Ishikawa (cell line): ENCODE measurements at regions not wholly inside any gene's neighbourhood (a gene's known extent, or its start where the extent isn't known, plus 50 kb on each side); places are given as distances from the start of the nearest gene placed in this dataset.

Source experiments
- CEBPB ChIP-seq: IDR thresholded peaks from 2 replicates; pipeline ENCODE4 v1.6.1; 2012
- CREB1 ChIP-seq: IDR thresholded peaks from 2 replicates; pipeline ENCODE4 v1.6.1; 2012; ENCODE audit warnings: low read depth
- EP300 ChIP-seq: IDR thresholded peaks from 2 replicates; pipeline ENCODE4 v1.6.1; 2012; ENCODE audit warnings: borderline replicate concordance
- RAD21 ChIP-seq: IDR thresholded peaks from 2 replicates; pipeline ENCODE4 v1.6.1; 2012; ENCODE audit warnings: low read depth
- TAF1 ChIP-seq: IDR thresholded peaks from 2 replicates; pipeline ENCODE4 v1.6.1; 2012; ENCODE audit warnings: low read depth, mild to moderate bottlenecking
- TEAD4 ChIP-seq: IDR thresholded peaks from 2 replicates; pipeline ENCODE4 v1.6.1; 2012
- TF ChIP-seq, protein P1 (sequence below): IDR thresholded peaks from 2 replicates; pipeline ENCODE4 v1.6.1; 2012

DNA sequence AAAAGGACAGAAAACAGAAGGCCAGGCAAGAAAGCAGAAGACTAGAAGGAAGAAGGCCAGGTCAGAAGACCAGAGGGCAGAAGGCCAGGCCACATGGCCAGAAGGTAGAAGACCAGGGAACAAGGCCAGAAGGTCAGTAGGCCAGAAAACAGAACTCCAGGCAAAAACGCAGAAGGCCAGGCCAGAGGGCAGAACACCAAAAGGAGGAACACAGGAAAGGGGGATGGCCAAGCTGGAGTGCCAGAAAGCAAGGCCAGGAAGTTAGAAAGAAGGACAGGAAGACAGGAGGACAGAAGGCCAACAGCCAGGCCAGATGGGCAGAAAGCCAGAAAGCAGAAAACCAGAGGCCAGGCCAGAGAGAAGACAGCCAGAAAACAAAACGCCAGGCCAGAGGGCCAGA lies 185.4 kb downstream of the TUBA3C start:
- TF ChIP-seq EP300 (no peak), CEBPB (no peak), RAD21 (no peak), TEAD4 (no peak), CREB1 (no peak), TAF1 (no peak)
- TF ChIP-seq, protein P1, sequence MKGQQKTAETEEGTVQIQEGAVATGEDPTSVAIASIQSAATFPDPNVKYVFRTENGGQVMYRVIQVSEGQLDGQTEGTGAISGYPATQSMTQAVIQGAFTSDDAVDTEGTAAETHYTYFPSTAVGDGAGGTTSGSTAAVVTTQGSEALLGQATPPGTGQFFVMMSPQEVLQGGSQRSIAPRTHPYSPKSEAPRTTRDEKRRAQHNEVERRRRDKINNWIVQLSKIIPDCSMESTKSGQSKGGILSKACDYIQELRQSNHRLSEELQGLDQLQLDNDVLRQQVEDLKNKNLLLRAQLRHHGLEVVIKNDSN: no peak
